Lung (tissue), 11 donors: ENCODE measurements at regions not wholly inside any gene's neighbourhood (a gene's known extent, or its start where the extent isn't known, plus 50 kb on each side); places are given as distances from the start of the nearest gene placed in this dataset.

Source experiments
- ATAC-seq: fragments of 200-7000 bp; cut with Tn5 transposase; one replicate; pipeline ENCODE4 v1.9.1; 2020; ENCODE audit warnings: moderate number of reproducible peaks; ENCODE audit not compliant: insufficient read depth, low FRiP score
- DNase-seq, 3 donors: peaks; one replicate each; pipeline ENCODE4 v3.0.0-alpha.2; 2013 to 2017
- H3K27ac ChIP-seq, 2 donors: one replicate each; pipeline ENCODE4 v1.5.1; 2013; ENCODE audit warnings: mild to moderate bottlenecking in 2 of 2, moderate library complexity in 2 of 2, control low read depth in 1 of 2, inconsistent platforms in 1 of 2, low read depth in 1 of 2, low read length in 1 of 2
- H3K27me3 ChIP-seq, 3 donors: one replicate each; pipeline ENCODE4 v1.5.1; 2013; ENCODE audit warnings: low read length in 2 of 3; ENCODE audit not compliant: control insufficient read depth in 3 of 3, insufficient read depth in 3 of 3
- H3K36me3 ChIP-seq, 4 donors: one replicate each; pipeline ENCODE4 v1.5.1; 2013; ENCODE audit warnings: low read length in 4 of 4, mild to moderate bottlenecking in 1 of 4, moderate library complexity in 1 of 4; ENCODE audit not compliant: control insufficient read depth in 4 of 4, insufficient read depth in 4 of 4
- H3K4me1 ChIP-seq, 5 donors: one replicate each; pipeline ENCODE4 v1.5.1; 2013; ENCODE audit warnings: low read length in 5 of 5, mild to moderate bottlenecking in 2 of 5, moderate library complexity in 1 of 5; ENCODE audit not compliant: control insufficient read depth in 5 of 5, insufficient read depth in 5 of 5
- H3K4me3 ChIP-seq: one replicate; pipeline ENCODE4 v1.5.1; 2013; ENCODE audit warnings: mild to moderate bottlenecking, control low read depth, moderate library complexity
- H3K9ac ChIP-seq, 2 donors: one replicate each; pipeline ENCODE4 v1.5.1; 2013; ENCODE audit warnings: low read length in 2 of 2, control low read depth in 1 of 2; ENCODE audit not compliant: insufficient read depth in 1 of 2
- H3K9me3 ChIP-seq, 4 donors: one replicate each; pipeline ENCODE4 v1.5.1; 2013; ENCODE audit warnings: low read length in 3 of 4, mild to moderate bottlenecking in 1 of 4, moderate library complexity in 1 of 4; ENCODE audit not compliant: control insufficient read depth in 4 of 4, insufficient read depth in 3 of 4
- WGBS, 2 donors: extraction: QIAGEN DNeasy Blood & Tissue Kit; methylation state at CpG; one replicate each; pipeline ENCODE4 v1.1.7; 2013; 5-methylcytosine and 5-hydroxymethylcytosine counted together
- TF ChIP-seq, protein P1 (sequence below): IDR thresholded peaks from 2 replicates; pipeline ENCODE4 v1.5.1; 2012; ENCODE audit warnings: mild to moderate bottlenecking; ENCODE audit errors: control extremely low read depth, extremely low read depth
- donor health status: control.
- donor health status: control.
- donor health status: Bipolar disorder and iron deficiency.
- donor health status: healthy.
- donor health status: DM: yes; HTN: yes; CAD: no.

DNA sequence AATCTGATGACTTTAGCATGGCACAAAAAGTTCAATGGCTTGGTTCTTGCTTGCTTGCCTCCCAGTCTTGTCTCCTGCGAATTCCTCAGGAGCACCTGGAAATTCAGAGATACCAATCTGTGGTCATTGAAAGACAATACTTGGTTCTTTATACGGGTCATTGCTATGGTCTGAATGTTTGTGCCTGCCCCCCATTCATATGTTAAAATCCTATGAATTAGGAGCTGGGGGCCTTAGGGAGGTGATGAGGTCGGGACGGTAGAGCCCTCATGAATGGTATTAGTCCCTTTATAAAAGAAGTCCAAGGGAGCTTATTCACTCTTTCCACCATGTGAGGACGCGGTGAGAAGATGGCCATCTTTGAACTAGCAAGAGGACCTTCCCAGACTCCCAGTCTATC is 721.8 kb downstream of the UTRN start:
- Histone ChIP-seq H3K27me3 (no peaks in the 10 kb centered on the region), H3K36me3 (no peaks in the 10 kb centered on the region), H3K9me3 (no peaks in the 10 kb centered on the region), H3K4me1 (no peaks in the 10 kb centered on the region), H3K9ac (no peak overlapping the region), H3K4me3 (no peak overlapping the region), H3K27ac (no peak overlapping the region)
- 95 to 97% methylated on average over 6 of the region's 6 CpGs for WGBS, 2 donors
- DNase-seq (no peak), ATAC-seq (no peak)
- TF ChIP-seq, protein P1, sequence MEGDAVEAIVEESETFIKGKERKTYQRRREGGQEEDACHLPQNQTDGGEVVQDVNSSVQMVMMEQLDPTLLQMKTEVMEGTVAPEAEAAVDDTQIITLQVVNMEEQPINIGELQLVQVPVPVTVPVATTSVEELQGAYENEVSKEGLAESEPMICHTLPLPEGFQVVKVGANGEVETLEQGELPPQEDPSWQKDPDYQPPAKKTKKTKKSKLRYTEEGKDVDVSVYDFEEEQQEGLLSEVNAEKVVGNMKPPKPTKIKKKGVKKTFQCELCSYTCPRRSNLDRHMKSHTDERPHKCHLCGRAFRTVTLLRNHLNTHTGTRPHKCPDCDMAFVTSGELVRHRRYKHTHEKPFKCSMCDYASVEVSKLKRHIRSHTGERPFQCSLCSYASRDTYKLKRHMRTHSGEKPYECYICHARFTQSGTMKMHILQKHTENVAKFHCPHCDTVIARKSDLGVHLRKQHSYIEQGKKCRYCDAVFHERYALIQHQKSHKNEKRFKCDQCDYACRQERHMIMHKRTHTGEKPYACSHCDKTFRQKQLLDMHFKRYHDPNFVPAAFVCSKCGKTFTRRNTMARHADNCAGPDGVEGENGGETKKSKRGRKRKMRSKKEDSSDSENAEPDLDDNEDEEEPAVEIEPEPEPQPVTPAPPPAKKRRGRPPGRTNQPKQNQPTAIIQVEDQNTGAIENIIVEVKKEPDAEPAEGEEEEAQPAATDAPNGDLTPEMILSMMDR: no peak

- no peak overlapping the region for H3K4me3 ChIP-seq
- ATAC-seq (no peak), DNase-seq (no peak)
- H3K27me3 ChIP-seq: no peaks in the 10 kb centered on the region
- no peaks in the 10 kb centered on the region for H3K9me3 ChIP-seq
- no peak overlapping the region for H3K27ac ChIP-seq
- H3K4me1 ChIP-seq: no peaks in the 10 kb centered on the region
- H3K9ac ChIP-seq: no peak overlapping the region
- WGBS, 2 donors: 85 to 86% methylated on average over 3 of the region's 3 CpGs
- H3K36me3 ChIP-seq: no peaks in the 10 kb centered on the region
- TF ChIP-seq, protein P1: no peak
These were observed 723.6 kb downstream of the UTRN start for GRCh38 chr6:145008715-145009114.

DNA sequence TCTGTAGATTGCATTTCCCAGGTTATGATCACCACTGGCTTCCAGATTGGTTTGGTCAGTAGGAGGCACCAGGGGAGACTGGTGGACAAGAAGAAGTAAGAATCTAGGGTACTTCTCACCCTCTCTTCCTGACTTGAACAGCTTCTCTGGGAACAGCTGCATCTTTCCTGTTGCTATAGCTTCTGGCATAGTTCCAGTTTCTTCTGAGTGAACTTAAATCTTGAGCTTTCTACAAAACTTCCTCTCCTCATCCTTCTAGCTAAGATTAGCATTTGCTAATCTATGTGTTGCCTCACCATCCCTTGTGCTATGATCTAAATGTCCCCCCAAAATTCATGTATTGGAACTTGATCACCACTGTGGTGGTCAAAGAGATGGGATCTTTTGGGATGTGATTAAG is 724.6 kb downstream of the UTRN start:
- no peak overlapping the region for H3K9ac ChIP-seq
- TF ChIP-seq, protein P1: no peak
- no peak for ATAC-seq
- DNase-seq: peak in 2 of 3 donors; percentile 70 to 82
- H3K4me1 ChIP-seq: no peaks in the 10 kb centered on the region
- H3K9me3 ChIP-seq: no peaks in the 10 kb centered on the region
- H3K27me3 ChIP-seq: no peaks in the 10 kb centered on the region
- H3K27ac ChIP-seq: no peak overlapping the region
- H3K36me3 ChIP-seq: no peaks in the 10 kb centered on the region
- no peak overlapping the region for H3K4me3 ChIP-seq

DNA sequence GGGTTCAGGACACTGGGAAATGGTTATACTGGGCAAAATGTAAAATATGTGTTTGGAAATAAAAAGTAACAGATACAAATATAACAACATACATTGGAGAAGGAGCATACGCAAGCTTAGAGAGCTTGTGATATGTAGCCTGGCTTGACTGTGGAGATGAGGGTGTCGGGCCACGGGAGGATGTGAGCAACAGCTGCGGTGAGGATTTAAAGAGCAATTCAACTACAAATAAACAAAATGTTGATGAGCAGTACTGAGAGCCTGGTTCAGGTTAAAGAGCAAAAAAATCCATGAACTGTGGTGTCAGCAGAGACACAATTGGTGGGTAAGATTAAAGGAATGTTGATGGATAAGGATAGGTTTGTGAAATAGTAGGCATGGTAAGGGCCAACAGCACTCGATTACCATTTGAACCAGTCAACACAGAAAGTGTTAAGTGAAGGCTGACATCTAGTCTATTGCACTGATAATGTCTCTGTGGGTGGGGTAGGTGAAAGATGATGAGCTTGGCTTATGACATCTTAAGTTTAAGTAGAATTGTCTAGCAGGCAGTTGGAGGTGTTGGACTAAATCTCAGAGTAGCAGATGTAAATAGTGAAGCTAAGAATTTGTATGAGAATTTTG is 723.2 kb downstream of the EPM2A start:
- Histone ChIP-seq H3K27me3 (no peaks in the 10 kb centered on the region), H3K4me3 (no peak overlapping the region), H3K36me3 (no peaks in the 10 kb centered on the region), H3K27ac (no peak overlapping the region), H3K9me3 (no peaks in the 10 kb centered on the region), H3K4me1 (no peaks in the 10 kb centered on the region), H3K9ac (no peak overlapping the region)
- WGBS, 2 donors: 61 to 71% methylated on average over 5 of the region's 5 CpGs
- TF ChIP-seq, protein P1: no peak
- no peak for ATAC-seq
- no peak for DNase-seq
